ENCODE measurements at regions not wholly inside any gene's neighbourhood (a gene's known extent, or its start where the extent isn't known, plus 50 kb on each side); places are given as distances from the start of the nearest gene placed in this dataset.

GRCh38 chr9:86788456-86788855 lies 158.8 kb downstream of the GAS1 start:
- no peaks in the 10 kb centered on the region for H3K27me3 ChIP-seq
- DNase-seq = no peak
- H3K4me1 ChIP-seq = no peaks in the 10 kb centered on the region
- TF ChIP-seq, protein P1, sequence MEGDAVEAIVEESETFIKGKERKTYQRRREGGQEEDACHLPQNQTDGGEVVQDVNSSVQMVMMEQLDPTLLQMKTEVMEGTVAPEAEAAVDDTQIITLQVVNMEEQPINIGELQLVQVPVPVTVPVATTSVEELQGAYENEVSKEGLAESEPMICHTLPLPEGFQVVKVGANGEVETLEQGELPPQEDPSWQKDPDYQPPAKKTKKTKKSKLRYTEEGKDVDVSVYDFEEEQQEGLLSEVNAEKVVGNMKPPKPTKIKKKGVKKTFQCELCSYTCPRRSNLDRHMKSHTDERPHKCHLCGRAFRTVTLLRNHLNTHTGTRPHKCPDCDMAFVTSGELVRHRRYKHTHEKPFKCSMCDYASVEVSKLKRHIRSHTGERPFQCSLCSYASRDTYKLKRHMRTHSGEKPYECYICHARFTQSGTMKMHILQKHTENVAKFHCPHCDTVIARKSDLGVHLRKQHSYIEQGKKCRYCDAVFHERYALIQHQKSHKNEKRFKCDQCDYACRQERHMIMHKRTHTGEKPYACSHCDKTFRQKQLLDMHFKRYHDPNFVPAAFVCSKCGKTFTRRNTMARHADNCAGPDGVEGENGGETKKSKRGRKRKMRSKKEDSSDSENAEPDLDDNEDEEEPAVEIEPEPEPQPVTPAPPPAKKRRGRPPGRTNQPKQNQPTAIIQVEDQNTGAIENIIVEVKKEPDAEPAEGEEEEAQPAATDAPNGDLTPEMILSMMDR (IDR thresholded peaks at IDR 0.05; ENCODE audit: low read depth, low read length) = no peak
- no peaks in the 10 kb centered on the region for H3K9me3 ChIP-seq
- no peak overlapping the region for H3K4me3 ChIP-seq (ENCODE audit: low read depth, low read length)
- no peaks in the 10 kb centered on the region for H3K36me3 ChIP-seq

DNA sequence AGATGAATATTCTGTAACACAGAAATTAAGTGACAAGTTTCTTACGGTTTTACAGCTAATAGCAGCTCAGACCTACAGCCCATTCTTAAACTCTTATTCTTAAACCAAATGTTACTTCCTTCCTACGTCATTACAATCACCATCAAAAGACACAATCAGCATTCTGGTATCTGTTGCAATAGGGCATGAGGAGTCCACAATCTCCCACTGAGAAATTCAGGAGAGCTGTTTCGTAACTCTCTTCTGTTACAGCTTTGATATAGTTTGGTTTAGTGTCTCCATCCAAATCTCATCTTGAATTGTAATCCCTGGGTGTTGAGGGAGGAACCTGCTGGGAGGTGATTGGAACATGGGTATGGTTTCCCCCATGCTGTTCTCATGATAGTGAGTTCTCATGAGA lies 163.4 kb downstream of the GAS1 start:
- TF ChIP-seq, protein P1 (IDR thresholded peaks at IDR 0.05; ENCODE audit: low read depth, low read length) = no peak
- H3K27me3 ChIP-seq = 0 out of 2 replicates have a peak, but pooled peaks cover under 1% of the 10 kb centered on the region
- H3K36me3 ChIP-seq = no peaks in the 10 kb centered on the region
- no peaks in the 10 kb centered on the region for H3K9me3 ChIP-seq
- no peak for DNase-seq
- H3K4me1 ChIP-seq = no peaks in the 10 kb centered on the region
- H3K4me3 ChIP-seq (ENCODE audit: low read depth, low read length) = no peak overlapping the region

GRCh38 chr9:86782831-86783230 lies 164.5 kb downstream of the GAS1 start:
- no peak for DNase-seq
- 0 out of 2 replicates have a peak, but pooled peaks cover 2% of the 10 kb centered on the region for H3K27me3 ChIP-seq
- H3K36me3 ChIP-seq = no peaks in the 10 kb centered on the region
- no peak overlapping the region for H3K4me3 ChIP-seq (ENCODE audit: low read depth, low read length)
- TF ChIP-seq, protein P1 (IDR thresholded peaks at IDR 0.05; ENCODE audit: low read depth, low read length) = no peak
- H3K9me3 ChIP-seq = no peaks in the 10 kb centered on the region
- H3K4me1 ChIP-seq = no peaks in the 10 kb centered on the region

DNA sequence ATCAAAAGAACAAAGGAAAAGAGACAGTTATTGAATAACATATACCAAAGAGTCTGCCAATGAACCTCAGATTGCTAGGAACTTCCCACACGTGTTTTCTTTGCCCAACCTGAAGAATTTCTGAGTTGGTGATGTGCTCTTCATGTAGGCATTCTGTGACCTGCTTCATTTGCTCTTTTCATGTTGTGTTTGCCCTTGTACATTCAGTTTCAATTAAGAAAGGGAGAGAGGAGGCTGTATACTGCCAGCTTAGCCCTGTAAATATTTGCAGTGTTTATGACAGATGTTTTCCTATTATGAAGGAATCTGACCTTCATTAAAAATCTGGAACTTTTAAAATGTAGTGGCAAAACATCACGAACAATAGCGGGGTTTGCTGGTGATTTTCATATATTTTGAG lies 168.5 kb downstream of the GAS1 start:
- TF ChIP-seq, protein P1 (IDR thresholded peaks at IDR 0.05; ENCODE audit: low read depth, low read length) = no peak
- Histone ChIP-seq H3K4me3 (ENCODE audit: low read depth, low read length) (no peak overlapping the region), H3K27me3 (0 out of 2 replicates have a peak, but pooled peaks cover 2% of the 10 kb centered on the region), H3K36me3 (no peaks in the 10 kb centered on the region), H3K9me3 (no peaks in the 10 kb centered on the region), H3K4me1 (no peaks in the 10 kb centered on the region)
- DNase-seq = no peak

DNA sequence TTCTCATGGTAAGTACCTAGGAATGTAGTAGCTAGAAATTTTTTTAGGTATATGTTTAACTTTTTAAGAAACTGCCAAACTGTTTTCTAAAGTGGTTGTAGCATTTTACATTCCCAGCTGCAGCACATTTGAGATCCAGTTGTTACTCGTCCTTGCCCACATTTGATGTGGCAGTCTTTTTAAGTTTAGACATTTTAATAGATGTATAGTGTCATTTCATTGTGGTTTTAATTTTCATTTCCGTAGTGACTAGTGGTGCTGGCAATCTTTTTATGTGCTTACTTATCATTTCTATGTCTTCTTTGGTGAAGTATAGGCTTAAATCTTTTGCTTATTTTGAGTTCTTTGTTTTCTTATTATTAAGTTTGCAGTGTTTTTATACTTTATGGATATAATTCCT lies 171.6 kb downstream of the GAS1 start:
- H3K27me3 ChIP-seq = peaks cover 2% of the 10 kb centered on the region; the same call in 1 of the 2 replicates
- no peaks in the 10 kb centered on the region for H3K9me3 ChIP-seq
- no peak for DNase-seq
- no peaks in the 10 kb centered on the region for H3K36me3 ChIP-seq
- TF ChIP-seq, protein P1 (IDR thresholded peaks at IDR 0.05; ENCODE audit: low read depth, low read length) = no peak
- no peaks in the 10 kb centered on the region for H3K4me1 ChIP-seq
- no peak overlapping the region for H3K4me3 ChIP-seq (ENCODE audit: low read depth, low read length)

GRCh38 chr9:86774116-86774515 lies 173.2 kb downstream of the GAS1 start:
- Histone ChIP-seq H3K4me3 (ENCODE audit: low read depth, low read length) (no peak overlapping the region), H3K9me3 (no peaks in the 10 kb centered on the region), H3K4me1 (no peaks in the 10 kb centered on the region), H3K27me3 (peaks cover 2% of the 10 kb centered on the region; the same call in 1 of the 2 replicates), H3K36me3 (no peaks in the 10 kb centered on the region)
- TF ChIP-seq, protein P1 (IDR thresholded peaks at IDR 0.05; ENCODE audit: low read depth, low read length) = no peak
- DNase-seq = no peak
